OCI-LY1 (cell line): ENCODE measurements at regions not wholly inside any gene's neighbourhood (a gene's known extent, or its start where the extent isn't known, plus 50 kb on each side); places are given as distances from the start of the nearest gene placed in this dataset.

Experiments used
- H2AFZ ChIP-seq: fragments of 200-600 bp; sonication (generic), shearing (Covaris generic); 2 replicates; pipeline ENCODE4 v1.6.0; 2014; ENCODE audit warnings: antibody characterized with exemption, mild to moderate bottlenecking, low read length
- H3F3A ChIP-seq: fragments of 200-600 bp; sonication (generic), shearing (Covaris generic); 2 replicates; pipeline ENCODE4 v1.6.0; 2014; ENCODE audit warnings: mild to moderate bottlenecking, antibody characterized with exemption, low read length, moderate library complexity; ENCODE audit not compliant: insufficient read depth
- H3K27ac ChIP-seq: fragments of 200-600 bp; sonication (generic); 2 replicates; pipeline ENCODE4 v1.5.1; 2014; ENCODE audit warnings: low read length, mixed run types, mild to moderate bottlenecking, low read depth; ENCODE audit not compliant: poor library complexity, severe bottlenecking
- H3K27me3 ChIP-seq: fragments of 200-600 bp; sonication (generic); 2 replicates; pipeline ENCODE4 v1.6.0; 2014; ENCODE audit warnings: antibody characterized with exemption, mild to moderate bottlenecking, low read length, moderate library complexity; ENCODE audit not compliant: insufficient read depth
- H3K36me3 ChIP-seq: fragments of 200-600 bp; sonication (generic); 2 replicates; pipeline ENCODE4 v1.6.1; 2014; ENCODE audit warnings: mild to moderate bottlenecking, antibody characterized with exemption, low read length, moderate library complexity, mixed read lengths; ENCODE audit not compliant: insufficient read depth
- H3K4me1 ChIP-seq: fragments of 200-600 bp; sonication (generic); 2 replicates; pipeline ENCODE4 v1.5.1; 2014; ENCODE audit warnings: mild to moderate bottlenecking, low read length, moderate library complexity; ENCODE audit not compliant: insufficient read depth, severe bottlenecking
- H3K4me2 ChIP-seq: fragments of 200-600 bp; sonication (generic), shearing (Covaris generic); 2 replicates; pipeline ENCODE4 v1.6.1; 2014; ENCODE audit warnings: low read length
- H3K4me3 ChIP-seq: fragments of 200-600 bp; sonication (generic); 2 replicates; pipeline ENCODE4 v1.5.1; 2014; ENCODE audit warnings: low read length, low read depth, mild to moderate bottlenecking, mixed read lengths; ENCODE audit not compliant: poor library complexity, severe bottlenecking
- H3K79me2 ChIP-seq: fragments of 200-600 bp; shearing (Covaris generic); 2 replicates; pipeline ENCODE4 v1.6.1; 2016; ENCODE audit warnings: mixed run types, low read length, mixed read lengths; ENCODE audit not compliant: insufficient read depth
- H3K9ac ChIP-seq: fragments of 200-600 bp; sonication (generic), shearing (Covaris generic); 2 replicates; pipeline ENCODE4 v1.6.1; 2014; ENCODE audit warnings: mild to moderate bottlenecking, low read length, mixed read lengths
- H3K9me2 ChIP-seq: fragments of 200-600 bp; sonication (generic), shearing (Covaris generic); 2 replicates; pipeline ENCODE4 v1.6.1; 2014; ENCODE audit warnings: low read depth, mild to moderate bottlenecking, low read length, mixed read lengths
- H3K9me3 ChIP-seq: fragments of 200-600 bp; shearing (Covaris generic); 2 replicates; pipeline ENCODE4 v1.6.1; 2014; ENCODE audit warnings: low read length, mixed read lengths
- H4K20me1 ChIP-seq: fragments of 200-600 bp; sonication (generic), shearing (Covaris generic); 2 replicates; pipeline ENCODE4 v1.6.0; 2016; ENCODE audit warnings: mild to moderate bottlenecking, low read length; ENCODE audit not compliant: insufficient read depth
- EZH2 ChIP-seq: fragments of 200-600 bp; sonication (generic), shearing (Covaris generic); IDR thresholded peaks from 2 replicates; pipeline ENCODE4 v1.8.0; 2017; ENCODE audit warnings: borderline replicate concordance, mixed run types, mild to moderate bottlenecking, antibody characterized with exemption, low read length, moderate library complexity, mixed read lengths
- TF ChIP-seq, protein P1 (sequence below): fragments of 200-600 bp; sonication (generic), shearing (Covaris generic); IDR thresholded peaks from 2 replicates; pipeline ENCODE4 v1.5.1; 2017; ENCODE audit warnings: mild to moderate bottlenecking, antibody characterized with exemption, low read length, moderate library complexity, mixed read lengths

DNA sequence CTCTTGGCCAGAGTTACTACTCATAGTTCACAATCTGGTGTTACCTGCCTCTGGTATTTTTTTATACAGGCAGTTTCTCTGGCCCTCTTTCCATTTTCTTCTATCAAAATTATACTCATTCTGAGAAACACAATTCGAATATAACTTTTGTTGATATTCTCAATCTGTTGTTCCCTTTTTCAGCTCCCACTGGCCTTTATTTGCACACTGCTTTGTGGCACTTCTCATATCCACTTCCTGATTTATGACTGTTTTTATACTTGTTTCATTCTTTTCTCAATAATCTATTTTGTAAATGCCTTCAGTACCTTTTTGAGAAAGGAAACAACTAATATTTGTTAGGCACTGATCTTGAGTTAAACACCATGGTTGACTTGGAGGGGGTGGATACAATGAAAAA, 93.8 kb upstream of the HDAC9 start:
- no peaks in the 10 kb centered on the region for H3K4me1 ChIP-seq
- no peaks in the 10 kb centered on the region for H3K36me3 ChIP-seq
- no peaks in the 10 kb centered on the region for H3K79me2 ChIP-seq
- no peaks in the 10 kb centered on the region for H3K27me3 ChIP-seq
- no peak overlapping the region for H2AFZ ChIP-seq
- no peaks in the 10 kb centered on the region for H3K9me2 ChIP-seq
- H3K9me3 ChIP-seq: no peaks in the 10 kb centered on the region
- H3F3A ChIP-seq: no peaks in the 10 kb centered on the region
- no peak overlapping the region for H3K9ac ChIP-seq
- no peak overlapping the region for H3K4me3 ChIP-seq
- H3K27ac ChIP-seq: no peak overlapping the region
- no peak overlapping the region for H3K4me2 ChIP-seq
- H4K20me1 ChIP-seq: no peaks in the 10 kb centered on the region
- no peak for TF ChIP-seq EZH2
- TF ChIP-seq, protein P1, sequence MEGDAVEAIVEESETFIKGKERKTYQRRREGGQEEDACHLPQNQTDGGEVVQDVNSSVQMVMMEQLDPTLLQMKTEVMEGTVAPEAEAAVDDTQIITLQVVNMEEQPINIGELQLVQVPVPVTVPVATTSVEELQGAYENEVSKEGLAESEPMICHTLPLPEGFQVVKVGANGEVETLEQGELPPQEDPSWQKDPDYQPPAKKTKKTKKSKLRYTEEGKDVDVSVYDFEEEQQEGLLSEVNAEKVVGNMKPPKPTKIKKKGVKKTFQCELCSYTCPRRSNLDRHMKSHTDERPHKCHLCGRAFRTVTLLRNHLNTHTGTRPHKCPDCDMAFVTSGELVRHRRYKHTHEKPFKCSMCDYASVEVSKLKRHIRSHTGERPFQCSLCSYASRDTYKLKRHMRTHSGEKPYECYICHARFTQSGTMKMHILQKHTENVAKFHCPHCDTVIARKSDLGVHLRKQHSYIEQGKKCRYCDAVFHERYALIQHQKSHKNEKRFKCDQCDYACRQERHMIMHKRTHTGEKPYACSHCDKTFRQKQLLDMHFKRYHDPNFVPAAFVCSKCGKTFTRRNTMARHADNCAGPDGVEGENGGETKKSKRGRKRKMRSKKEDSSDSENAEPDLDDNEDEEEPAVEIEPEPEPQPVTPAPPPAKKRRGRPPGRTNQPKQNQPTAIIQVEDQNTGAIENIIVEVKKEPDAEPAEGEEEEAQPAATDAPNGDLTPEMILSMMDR: no peak

DNA sequence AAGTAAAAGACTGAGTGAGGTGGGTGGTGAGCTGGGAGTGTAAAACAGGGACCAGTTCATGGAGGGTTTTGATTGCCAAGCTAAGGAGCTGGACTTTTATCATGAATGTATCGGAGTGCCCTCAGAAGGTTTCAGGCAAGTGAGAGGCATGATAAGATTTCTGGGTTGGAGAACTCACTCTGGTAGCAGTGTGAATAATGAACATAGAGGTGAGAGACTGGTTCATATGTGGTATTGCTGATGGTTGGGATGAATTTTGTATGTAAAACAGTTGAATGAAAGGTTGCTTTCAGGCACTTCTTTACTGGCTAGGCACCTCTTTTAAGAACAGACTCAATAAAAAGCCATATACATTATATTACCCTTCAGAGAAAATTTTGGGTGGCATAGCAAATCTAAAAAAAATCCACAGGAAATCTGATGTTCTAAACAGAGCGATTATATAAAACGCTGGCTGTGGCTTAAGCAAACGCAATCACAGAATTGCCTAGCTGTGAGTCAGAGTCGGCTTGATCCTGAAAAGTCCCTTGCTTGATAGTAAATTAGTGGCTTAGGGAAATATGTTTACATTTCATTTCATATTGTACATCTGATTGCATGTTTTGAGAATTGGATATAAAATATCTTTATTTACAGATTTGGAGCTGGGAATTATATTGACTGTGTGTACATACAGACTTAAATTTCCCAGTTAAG, 92.9 kb upstream of the HDAC9 start:
- Histone ChIP-seq H3K4me1 (no peaks in the 10 kb centered on the region), H2AFZ (no peak overlapping the region), H3K4me2 (no peak overlapping the region)

DNA sequence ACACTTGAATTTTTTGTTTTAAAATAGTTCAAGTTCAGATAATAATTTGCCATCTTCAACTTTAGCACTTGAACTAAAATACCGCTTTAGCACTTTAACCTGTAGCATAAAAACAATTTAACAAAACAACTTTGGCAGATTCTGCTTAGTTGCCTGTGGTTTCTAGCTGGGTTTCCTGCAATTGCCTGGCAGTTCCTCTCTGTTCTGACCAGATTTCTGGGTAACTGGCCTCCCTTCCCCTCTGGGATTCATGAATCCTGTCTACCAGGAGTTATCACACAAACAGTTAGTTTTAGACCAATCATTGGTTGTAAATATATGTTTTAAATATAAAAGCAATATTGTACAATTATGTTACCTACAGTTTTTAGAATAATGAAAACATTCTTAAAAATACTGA, 89.8 kb upstream of the HDAC9 start:
- Histone ChIP-seq H3K9ac (no peak overlapping the region), H3K4me2 (no peak overlapping the region), H4K20me1 (no peaks in the 10 kb centered on the region), H3K9me3 (no peaks in the 10 kb centered on the region), H3K27ac (no peak overlapping the region), H2AFZ (no peak overlapping the region), H3K4me3 (no peak overlapping the region), H3K27me3 (no peaks in the 10 kb centered on the region), H3K9me2 (no peaks in the 10 kb centered on the region), H3F3A (no peaks in the 10 kb centered on the region), H3K36me3 (no peaks in the 10 kb centered on the region), H3K79me2 (no peaks in the 10 kb centered on the region), H3K4me1 (no peaks in the 10 kb centered on the region)
- TF ChIP-seq, protein P1: no peak
- no peak for TF ChIP-seq EZH2

More for the DNA sequence above, 92.9 kb upstream of the HDAC9 start:
- Histone ChIP-seq H3K9me2 (no peaks in the 10 kb centered on the region), H3K27me3 (no peaks in the 10 kb centered on the region), H3F3A (no peaks in the 10 kb centered on the region), H3K9ac (no peak overlapping the region), H3K79me2 (no peaks in the 10 kb centered on the region), H3K9me3 (no peaks in the 10 kb centered on the region), H3K36me3 (no peaks in the 10 kb centered on the region), H3K27ac (no peak overlapping the region), H4K20me1 (no peaks in the 10 kb centered on the region), H3K4me3 (no peak overlapping the region)
- no peak for TF ChIP-seq EZH2
- TF ChIP-seq, protein P1: no peak
